Neural progenitor cell (in vitro differentiated cells): ENCODE measurements at regions not wholly inside any gene's neighbourhood (a gene's known extent, or its start where the extent isn't known, plus 50 kb on each side); places are given as distances from the start of the nearest gene placed in this dataset.

Experiments
- DNase-seq: peaks from one replicate; pipeline ENCODE4 v3.0.0-alpha.2; 2016; ENCODE audit warnings: low spot score
- H2AFZ ChIP-seq: fragments of 200-600 bp; sonication (generic); replicated peaks from 2 replicates; pipeline ENCODE4 v1.6.1; 2016; ENCODE audit warnings: antibody characterized with exemption
- H3F3A ChIP-seq: fragments of 200-600 bp; sonication (generic); 2 replicates; pipeline ENCODE4 v1.6.1; 2016; ENCODE audit warnings: antibody characterized with exemption, low read depth
- H3K27ac ChIP-seq: fragments of 200-600 bp; sonication (generic); 2 replicates; pipeline ENCODE4 v1.5.1; 2016; ENCODE audit warnings: mild to moderate bottlenecking
- H3K27me3 ChIP-seq: fragments of 200-600 bp; sonication (generic); 2 replicates; pipeline ENCODE4 v1.6.1; 2016; ENCODE audit warnings: mild to moderate bottlenecking, moderate library complexity
- H3K36me3 ChIP-seq: fragments of 200-600 bp; sonication (generic); 2 replicates; pipeline ENCODE4 v1.5.1; 2016
- H3K4me1 ChIP-seq: fragments of 200-600 bp; sonication (generic); 2 replicates; pipeline ENCODE4 v1.6.1; 2016; ENCODE audit warnings: mixed run types
- H3K4me2 ChIP-seq: fragments of 200-600 bp; sonication (generic); 2 replicates; pipeline ENCODE4 v1.6.1; 2016
- H3K4me3 ChIP-seq: fragments of 200-600 bp; sonication (generic); 2 replicates; pipeline ENCODE4 v1.5.1; 2016
- H3K79me2 ChIP-seq: fragments of 200-600 bp; sonication (generic); 2 replicates; pipeline ENCODE4 v1.6.1; 2016; ENCODE audit warnings: low read depth
- H3K9ac ChIP-seq: fragments of 200-600 bp; sonication (generic); 2 replicates; pipeline ENCODE4 v1.6.1; 2016
- H3K9me3 ChIP-seq: fragments of 200-600 bp; sonication (generic); 2 replicates; pipeline ENCODE4 v1.5.1; 2016; ENCODE audit warnings: low read depth
- H4K20me1 ChIP-seq: fragments of 200-600 bp; sonication (generic); 2 replicates; pipeline ENCODE4 v1.6.1; 2016; ENCODE audit warnings: low read depth
- H3K27ac Mint-ChIP-seq: 3 replicates; pipeline ENCODE4 v1.8.0; 2021; ENCODE audit warnings: mixed read lengths
- H3K27me3 Mint-ChIP-seq: 2 replicates; pipeline ENCODE4 v1.8.0; 2022; ENCODE audit warnings: low read depth, mild to moderate bottlenecking, inconsistent platforms, moderate library complexity, mixed read lengths; ENCODE audit not compliant: insufficient read depth
- H3K36me3 Mint-ChIP-seq: 3 replicates; pipeline ENCODE4 v1.8.0; 2021; ENCODE audit warnings: mixed read lengths
- H3K4me1 Mint-ChIP-seq: 3 replicates; pipeline ENCODE4 v1.8.0; 2021; ENCODE audit warnings: mixed read lengths
- H3K4me3 Mint-ChIP-seq: 3 replicates; pipeline ENCODE4 v1.8.0; 2021; ENCODE audit warnings: mild to moderate bottlenecking, moderate library complexity, mixed read lengths
- H3K9me3 Mint-ChIP-seq: 3 replicates; pipeline ENCODE4 v1.8.0; 2020; ENCODE audit warnings: mixed read lengths
- CTCF ChIP-seq: fragments of 200-600 bp; sonication (generic); IDR thresholded peaks from 2 replicates; pipeline ENCODE4 v1.5.1; 2017; ENCODE audit warnings: antibody characterized with exemption, mild to moderate bottlenecking
- EZH2 ChIP-seq: fragments of 200-600 bp; sonication (generic); IDR thresholded peaks from 2 replicates; pipeline ENCODE4 v1.6.1; 2017; ENCODE audit warnings: antibody characterized with exemption, mild to moderate bottlenecking, moderate library complexity
- EZH2phosphoT487 ChIP-seq: fragments of 200-600 bp; sonication (generic); IDR thresholded peaks from 2 replicates; pipeline ENCODE4 v1.6.1; 2017; ENCODE audit warnings: antibody characterized with exemption

- Mint-ChIP-seq H3K4me1 (no peaks in the 10 kb centered on the region), H3K9me3 (no peaks in the 10 kb centered on the region), H3K36me3 (no peaks in the 10 kb centered on the region), H3K27me3 (no peaks in the 10 kb centered on the region), H3K27ac (no peak overlapping the region), H3K4me3 (no peak overlapping the region)
- no peak overlapping the region for H3K9ac ChIP-seq
- TF ChIP-seq EZH2 (no peak), EZH2phosphoT487 (no peak), CTCF (no peak)
- H3K9me3 ChIP-seq: no peaks in the 10 kb centered on the region
- DNase-seq: no peak
- H4K20me1 ChIP-seq: no peaks in the 10 kb centered on the region
- no peaks in the 10 kb centered on the region for H3K27me3 ChIP-seq
- H3K4me2 ChIP-seq: no peak overlapping the region
- no peak overlapping the region for H2AFZ ChIP-seq
- no peaks in the 10 kb centered on the region for H3K36me3 ChIP-seq
- H3F3A ChIP-seq: no peaks in the 10 kb centered on the region
- no peaks in the 10 kb centered on the region for H3K4me1 ChIP-seq
- H3K27ac ChIP-seq: no peak overlapping the region
- H3K79me2 ChIP-seq: no peaks in the 10 kb centered on the region
- H3K4me3 ChIP-seq: no peak overlapping the region
Observed at GRCh38 chr15:94177112-94177511, 54.2 kb upstream of the MCTP2 start.

DNA sequence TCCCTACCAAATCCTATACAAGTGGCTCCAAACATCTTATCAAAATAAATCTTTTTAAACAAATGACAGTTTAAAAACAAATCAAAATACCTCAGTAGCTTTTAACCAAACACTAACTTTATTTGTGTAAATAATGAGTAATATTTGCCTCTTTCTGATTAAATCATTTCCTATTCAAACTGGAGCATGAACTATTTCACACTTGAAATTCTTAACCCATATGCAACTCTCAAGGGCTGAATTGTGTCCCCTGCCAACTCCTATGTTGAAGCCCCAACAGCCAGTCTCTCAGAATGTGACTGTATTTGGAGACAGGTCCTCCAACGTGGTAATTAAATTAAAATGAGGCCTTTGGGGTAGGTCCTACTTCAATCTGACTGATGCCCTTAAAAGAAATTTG is 55.9 kb upstream of the MCTP2 start:
- Histone ChIP-seq H3K9ac (no peak overlapping the region), H3K79me2 (no peaks in the 10 kb centered on the region), H3K36me3 (no peaks in the 10 kb centered on the region), H3F3A (no peaks in the 10 kb centered on the region), H2AFZ (no peak overlapping the region), H3K4me1 (no peaks in the 10 kb centered on the region), H3K9me3 (no peaks in the 10 kb centered on the region), H4K20me1 (no peaks in the 10 kb centered on the region), H3K4me2 (no peak overlapping the region), H3K27me3 (no peaks in the 10 kb centered on the region), H3K4me3 (no peak overlapping the region), H3K27ac (no peak overlapping the region)
- peaks cover 7% of the 10 kb centered on the region for H3K9me3 Mint-ChIP-seq
- no peak overlapping the region for H3K27ac Mint-ChIP-seq
- no peaks in the 10 kb centered on the region for H3K4me1 Mint-ChIP-seq
- DNase-seq: no peak
- H3K27me3 Mint-ChIP-seq: no peaks in the 10 kb centered on the region
- H3K36me3 Mint-ChIP-seq: no peaks in the 10 kb centered on the region
- H3K4me3 Mint-ChIP-seq: no peak overlapping the region
- TF ChIP-seq CTCF (no peak), EZH2phosphoT487 (no peak), EZH2 (no peak)

DNA sequence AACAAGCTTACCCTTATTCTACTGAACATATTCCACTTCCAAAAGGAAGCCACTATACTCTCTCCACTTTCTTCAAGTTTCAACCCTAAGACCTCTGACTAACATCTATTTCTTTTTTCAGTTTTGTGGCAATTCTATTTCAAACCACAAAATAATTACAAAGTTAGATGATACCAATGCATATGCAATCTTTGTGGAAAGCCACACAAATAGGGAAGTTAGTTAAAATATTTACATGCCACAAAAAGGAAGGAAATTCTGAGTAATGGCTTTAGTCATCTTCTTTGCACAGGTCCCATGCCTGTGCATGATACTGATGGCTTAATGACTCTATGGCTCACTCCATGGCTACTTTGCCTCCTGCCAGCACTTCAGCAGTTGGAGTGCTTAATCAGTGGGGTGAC is 57.0 kb upstream of the MCTP2 start:
- no peak overlapping the region for H3K4me2 ChIP-seq

More for the DNA sequence above, 57.0 kb upstream of the MCTP2 start:
- Mint-ChIP-seq H3K27me3 (no peaks in the 10 kb centered on the region), H3K36me3 (no peaks in the 10 kb centered on the region), H3K4me3 (no peak overlapping the region), H3K4me1 (no peaks in the 10 kb centered on the region), H3K27ac (no peak overlapping the region), H3K9me3 (peaks cover 7% of the 10 kb centered on the region)
- Histone ChIP-seq H3K9me3 (no peaks in the 10 kb centered on the region), H2AFZ (no peak overlapping the region), H3K9ac (no peak overlapping the region), H3K36me3 (no peaks in the 10 kb centered on the region), H3K27me3 (no peaks in the 10 kb centered on the region), H3K4me3 (no peak overlapping the region), H3K27ac (no peak overlapping the region), H3K79me2 (no peaks in the 10 kb centered on the region), H4K20me1 (no peaks in the 10 kb centered on the region), H3K4me1 (no peaks in the 10 kb centered on the region), H3F3A (no peaks in the 10 kb centered on the region)
- TF ChIP-seq CTCF (no peak), EZH2phosphoT487 (no peak), EZH2 (no peak)
- no peak for DNase-seq
